Neuron (in vitro differentiated cells): ENCODE measurements at regions not wholly inside any gene's neighbourhood (a gene's known extent, or its start where the extent isn't known, plus 50 kb on each side); places are given as distances from the start of the nearest gene placed in this dataset.

ENCODE experiments used
- H2AFZ ChIP-seq: one replicate; pipeline ENCODE4 v1.6.1; 2013; ENCODE audit warnings: low read depth, mild to moderate bottlenecking, inconsistent platforms, low read length, moderate library complexity
- H3K27me3 ChIP-seq: one replicate; pipeline ENCODE4 v1.6.1; 2013; ENCODE audit warnings: low read length; ENCODE audit not compliant: insufficient read depth
- H3K36me3 ChIP-seq: one replicate; pipeline ENCODE4 v1.6.1; 2013; ENCODE audit warnings: low read length; ENCODE audit not compliant: insufficient read depth
- H3K4me1 ChIP-seq: one replicate; pipeline ENCODE4 v1.6.1; 2013; ENCODE audit warnings: low read length; ENCODE audit not compliant: insufficient read depth
- H3K4me3 ChIP-seq: 2 replicates; pipeline ENCODE4 v1.5.1; 2013; ENCODE audit warnings: mild to moderate bottlenecking, low read length, moderate library complexity
- H3K9me3 ChIP-seq: one replicate; pipeline ENCODE4 v1.6.1; 2013; ENCODE audit warnings: low read length

DNA sequence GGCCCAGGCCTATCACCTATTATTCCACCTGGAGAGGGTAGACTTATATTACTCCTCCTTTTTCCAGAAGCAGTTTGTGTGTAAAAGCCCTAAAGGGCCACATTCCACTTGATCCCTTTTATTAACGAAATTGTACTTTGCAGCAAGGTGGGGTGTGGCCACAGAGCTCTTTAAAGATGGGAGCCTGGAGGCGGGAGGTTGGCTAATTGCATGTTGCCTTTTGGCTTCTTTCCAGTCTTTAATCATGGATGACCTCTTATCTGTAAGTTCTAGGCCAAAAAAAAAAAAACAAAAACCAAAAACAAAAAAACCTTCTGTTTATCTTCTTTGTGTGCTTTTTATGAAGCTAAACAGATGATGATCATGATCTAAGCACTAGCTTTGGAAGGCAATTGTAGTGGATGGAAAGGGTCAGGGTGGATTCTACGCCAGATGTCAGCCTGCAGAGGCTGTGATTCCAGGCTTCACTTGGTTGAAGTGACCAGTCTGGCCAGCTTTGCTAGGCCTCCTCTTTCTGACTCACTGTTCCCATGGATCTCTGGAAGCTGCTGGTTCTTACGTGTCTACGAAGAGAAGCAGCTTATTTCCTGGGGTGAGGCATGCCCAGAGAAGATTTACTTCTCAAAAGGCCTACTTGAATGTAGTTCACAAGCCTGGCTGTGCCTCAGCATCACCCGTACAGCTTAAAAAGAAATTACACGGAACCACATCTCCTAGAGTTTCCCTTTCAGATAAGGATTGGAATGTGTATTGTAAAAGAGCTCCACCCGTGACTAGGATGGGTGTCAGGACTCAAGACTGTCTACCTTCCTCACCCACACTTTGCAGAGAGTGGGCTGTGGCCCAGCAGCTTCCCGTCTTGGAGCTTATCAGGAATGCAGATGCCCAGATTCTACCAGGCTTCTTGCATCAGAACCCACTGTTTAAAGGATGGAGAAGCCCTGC lies 330.9 kb upstream of the C2CD4B start:
- no peak overlapping the region for H3K4me3 ChIP-seq
- H3K27me3 ChIP-seq = no peaks in the 10 kb centered on the region
- peaks cover 23% of the 10 kb centered on the region for H3K4me1 ChIP-seq
- H3K36me3 ChIP-seq = no peaks in the 10 kb centered on the region
- no peak overlapping the region for H2AFZ ChIP-seq
- no peaks in the 10 kb centered on the region for H3K9me3 ChIP-seq

DNA sequence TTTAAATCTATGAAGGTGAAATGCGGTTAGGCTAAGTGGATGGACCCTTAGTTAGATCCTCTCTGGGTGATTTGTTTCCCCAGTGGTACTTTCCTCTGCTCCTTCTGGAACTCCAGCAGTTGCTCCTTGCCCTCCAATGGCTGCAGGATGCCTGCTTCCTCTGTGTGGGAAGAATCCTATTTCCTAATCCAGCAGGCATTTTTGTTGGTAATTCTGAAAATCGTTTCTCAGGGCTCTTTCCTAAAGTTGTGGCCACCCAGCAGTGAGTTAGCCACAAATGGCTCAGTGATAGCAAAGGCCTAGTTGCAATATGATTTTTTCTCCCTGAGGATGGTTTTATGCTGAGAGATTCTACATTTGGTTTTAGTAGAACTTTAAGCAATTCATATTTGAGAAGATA lies 332.3 kb upstream of the C2CD4B start:
- Histone ChIP-seq H3K9me3 (no peaks in the 10 kb centered on the region), H2AFZ (no peak overlapping the region), H3K36me3 (no peaks in the 10 kb centered on the region), H3K4me3 (no peak overlapping the region), H3K4me1 (peaks cover 24% of the 10 kb centered on the region), H3K27me3 (no peaks in the 10 kb centered on the region)

DNA sequence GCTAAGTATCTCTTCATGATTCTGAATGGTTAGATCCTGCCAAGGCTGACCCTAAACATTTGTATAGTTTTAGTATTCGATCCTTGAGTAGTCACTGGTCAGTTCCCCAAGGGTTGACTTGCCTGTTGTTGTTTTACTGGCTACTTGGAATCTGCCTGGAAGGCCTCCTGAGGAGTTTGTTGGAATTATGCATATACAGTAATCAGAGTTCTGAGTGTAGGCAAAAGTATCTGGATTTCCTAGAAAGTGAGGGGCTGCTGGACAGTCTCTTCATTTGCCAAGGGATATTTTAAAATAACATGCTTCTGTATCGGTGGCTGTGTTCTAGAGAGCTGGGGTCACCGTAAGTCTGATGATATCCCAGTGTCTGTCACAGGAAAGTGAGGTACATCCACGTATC lies 333.2 kb upstream of the C2CD4B start:
- peaks cover 26% of the 10 kb centered on the region for H3K4me1 ChIP-seq
- no peaks in the 10 kb centered on the region for H3K27me3 ChIP-seq
- H3K36me3 ChIP-seq = no peaks in the 10 kb centered on the region
- no peak overlapping the region for H3K4me3 ChIP-seq
- H2AFZ ChIP-seq = no peak overlapping the region
- no peaks in the 10 kb centered on the region for H3K9me3 ChIP-seq

DNA sequence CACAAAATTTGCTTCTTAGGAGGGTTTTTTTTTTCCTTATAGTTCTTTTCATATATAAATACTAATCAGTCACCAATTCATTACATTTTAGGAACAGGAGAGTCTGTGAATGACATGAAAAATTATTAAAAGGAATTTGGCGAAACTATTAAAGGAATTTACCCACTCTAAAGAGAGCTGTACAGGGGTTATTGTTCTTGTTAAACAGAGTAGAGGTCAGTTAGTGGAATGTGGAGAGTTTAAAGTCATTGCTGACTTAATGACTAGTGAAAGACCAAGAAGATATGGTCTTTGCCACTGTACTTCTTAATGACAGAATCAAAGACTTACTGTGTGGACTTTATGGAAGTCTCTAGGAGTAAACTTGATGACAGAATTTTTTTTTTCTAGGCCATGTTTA lies 333.6 kb upstream of the C2CD4B start:
- Histone ChIP-seq H3K4me1 (peaks cover 30% of the 10 kb centered on the region), H3K36me3 (no peaks in the 10 kb centered on the region), H3K9me3 (no peaks in the 10 kb centered on the region)

DNA sequence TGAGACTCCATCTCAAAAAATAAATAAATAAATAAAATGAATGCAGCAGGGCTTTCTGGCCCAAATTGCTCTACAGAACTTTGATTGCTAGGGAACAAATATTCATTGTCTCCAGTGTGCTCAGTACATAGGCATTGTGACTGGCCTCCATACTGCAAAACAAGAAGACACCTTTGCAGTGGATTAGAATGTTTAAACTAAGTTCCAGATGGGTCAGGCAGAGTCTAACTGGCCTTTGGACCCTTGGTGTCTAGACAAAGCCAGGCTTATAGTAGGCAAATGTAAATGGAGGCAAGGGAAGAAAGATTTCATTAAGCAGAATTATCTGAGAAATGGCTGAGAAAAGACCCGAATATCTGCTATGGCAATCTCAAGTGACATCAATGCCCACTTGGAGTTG lies 335.2 kb upstream of the C2CD4B start:
- no peak overlapping the region for H2AFZ ChIP-seq
- no peaks in the 10 kb centered on the region for H3K27me3 ChIP-seq
- H3K4me1 ChIP-seq = peaks cover 23% of the 10 kb centered on the region
- no peaks in the 10 kb centered on the region for H3K36me3 ChIP-seq
- no peak overlapping the region for H3K4me3 ChIP-seq
- H3K9me3 ChIP-seq = no peaks in the 10 kb centered on the region

More for the DNA sequence above, 333.6 kb upstream of the C2CD4B start:
- no peak overlapping the region for H3K4me3 ChIP-seq
- no peaks in the 10 kb centered on the region for H3K27me3 ChIP-seq
- H2AFZ ChIP-seq = no peak overlapping the region

DNA sequence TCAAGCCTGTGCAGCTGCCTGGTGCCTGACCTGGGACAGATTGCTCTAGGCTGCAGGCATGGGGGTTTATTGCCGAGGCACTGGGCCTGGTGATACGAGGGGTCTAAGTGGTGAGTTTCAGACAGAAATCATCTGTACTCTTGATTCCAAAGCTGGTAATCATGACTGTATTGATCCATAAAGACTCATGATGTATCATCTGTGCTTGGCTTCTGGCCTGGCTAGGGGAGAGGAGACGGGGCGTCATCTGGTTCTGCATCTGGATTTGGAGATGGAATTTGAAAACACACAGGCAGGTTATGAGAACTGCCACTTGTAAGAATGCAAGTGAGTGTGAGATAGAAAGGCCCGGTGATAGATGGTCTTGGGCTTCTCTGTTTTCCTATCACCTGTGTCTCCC lies 337.4 kb upstream of the C2CD4B start:
- H3K36me3 ChIP-seq = no peaks in the 10 kb centered on the region

DNA sequence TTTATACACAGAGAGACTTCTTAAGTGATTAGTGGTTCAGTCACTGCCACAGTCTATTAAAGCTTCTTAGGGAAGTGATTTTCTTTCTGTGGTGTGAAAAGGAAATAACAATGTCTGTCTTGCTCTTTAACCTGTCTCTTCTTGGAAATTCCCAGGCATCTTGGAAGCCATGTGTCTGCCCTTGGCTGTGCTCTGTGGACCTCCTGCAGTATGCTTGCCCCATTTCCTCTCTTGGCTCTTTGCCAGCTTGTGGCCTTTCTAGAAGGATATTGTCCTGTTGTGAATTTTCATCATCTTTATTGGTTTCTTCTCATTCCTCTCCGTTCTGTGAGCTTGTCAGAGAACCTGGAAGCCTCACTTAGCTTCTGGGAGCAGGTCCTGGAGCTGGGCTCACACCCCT lies 338.4 kb upstream of the C2CD4B start:
- H3K4me1 ChIP-seq = peaks cover 22% of the 10 kb centered on the region
- H3K4me3 ChIP-seq = no peak overlapping the region

More for the DNA sequence above, 337.4 kb upstream of the C2CD4B start:
- H3K9me3 ChIP-seq = no peaks in the 10 kb centered on the region
- no peak overlapping the region for H3K4me3 ChIP-seq
- no peak overlapping the region for H2AFZ ChIP-seq
- no peaks in the 10 kb centered on the region for H3K27me3 ChIP-seq
- H3K4me1 ChIP-seq = peaks cover 22% of the 10 kb centered on the region

DNA sequence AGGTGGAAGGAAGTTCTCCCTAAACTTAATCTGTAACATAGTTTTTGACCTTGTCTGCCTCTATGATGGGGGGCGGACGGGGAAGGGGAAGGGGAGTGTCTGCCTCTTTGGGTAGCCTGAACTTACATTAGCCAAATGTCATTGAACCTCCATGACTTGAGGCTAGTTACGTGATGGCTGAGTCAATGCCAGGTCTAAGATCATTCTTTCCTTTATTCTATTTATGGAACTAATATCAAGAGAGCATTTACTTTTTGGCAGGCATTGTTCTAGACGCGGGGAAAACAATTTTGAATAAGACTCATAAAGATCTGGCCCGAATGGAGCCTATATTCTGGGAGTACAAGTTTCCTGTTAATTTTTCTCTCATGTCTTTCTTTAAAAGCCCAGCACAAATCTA lies 340.7 kb upstream of the C2CD4B start:
- no peaks in the 10 kb centered on the region for H3K9me3 ChIP-seq
- no peaks in the 10 kb centered on the region for H3K27me3 ChIP-seq
- no peak overlapping the region for H2AFZ ChIP-seq
- no peaks in the 10 kb centered on the region for H3K36me3 ChIP-seq
- peaks cover 14% of the 10 kb centered on the region for H3K4me1 ChIP-seq
- no peak overlapping the region for H3K4me3 ChIP-seq

More for the DNA sequence above, 338.4 kb upstream of the C2CD4B start:
- H3K36me3 ChIP-seq = no peaks in the 10 kb centered on the region
- no peaks in the 10 kb centered on the region for H3K27me3 ChIP-seq
- H2AFZ ChIP-seq = no peak overlapping the region
- H3K9me3 ChIP-seq = no peaks in the 10 kb centered on the region

DNA sequence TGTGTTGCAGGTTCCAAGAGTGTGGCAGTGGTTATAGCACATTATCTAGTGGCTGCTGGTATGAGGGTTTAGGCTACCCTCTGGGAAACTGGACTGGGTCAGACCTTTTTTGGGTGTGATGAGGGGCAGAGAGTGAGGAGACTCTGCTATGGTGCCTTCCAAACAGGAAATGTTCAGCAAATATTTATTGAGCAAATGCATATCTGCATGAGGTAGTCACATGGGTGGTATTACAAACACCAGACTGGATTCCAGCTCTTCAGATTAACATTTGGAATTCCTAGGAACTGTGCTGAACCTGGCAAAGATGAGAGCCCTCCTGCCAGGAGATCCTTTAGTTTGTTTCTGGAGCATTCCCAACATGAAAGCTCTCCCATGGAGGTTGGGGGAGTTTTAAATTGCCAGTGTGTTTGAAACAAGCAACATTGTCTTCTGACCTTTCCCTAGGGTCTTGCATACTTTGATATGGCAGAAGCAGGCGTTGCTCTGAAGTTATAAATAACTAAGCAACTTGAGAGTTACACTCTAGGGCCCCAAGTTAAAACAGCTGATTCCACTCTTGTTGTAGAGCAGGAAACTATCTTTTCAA lies 341.2 kb upstream of the C2CD4B start:
- Histone ChIP-seq H3K27me3 (no peaks in the 10 kb centered on the region), H2AFZ (no peak overlapping the region), H3K4me3 (no peak overlapping the region), H3K4me1 (peaks cover 12% of the 10 kb centered on the region), H3K9me3 (no peaks in the 10 kb centered on the region), H3K36me3 (no peaks in the 10 kb centered on the region)

DNA sequence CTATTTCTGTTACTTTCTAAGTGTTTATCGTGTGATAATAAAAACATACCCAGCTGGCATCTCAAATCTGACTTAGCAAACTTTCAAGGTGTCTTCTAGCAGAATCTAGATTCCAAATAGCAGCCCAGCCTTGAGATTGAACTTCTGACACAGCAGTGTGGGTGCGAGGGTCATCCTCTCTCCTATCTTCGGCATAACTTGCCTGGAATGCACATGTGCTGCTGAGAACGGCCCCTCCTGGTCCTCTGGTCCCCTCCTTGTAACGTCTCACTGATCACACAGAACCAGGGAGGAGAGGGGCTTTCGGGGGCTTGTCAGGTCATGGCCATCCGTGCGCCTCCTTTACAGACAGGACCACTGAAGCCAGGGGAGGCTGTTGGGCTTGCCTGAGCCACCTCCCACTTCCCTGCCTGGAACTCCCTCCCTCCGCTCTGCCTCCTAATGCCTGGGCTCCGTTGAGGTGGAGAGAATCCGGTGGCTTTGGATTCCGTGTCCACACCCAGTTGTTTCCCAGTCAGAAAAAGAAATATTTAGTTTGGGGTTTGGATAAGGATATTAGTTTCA lies 344.4 kb upstream of the C2CD4B start:
- peaks cover 4% of the 10 kb centered on the region for H3K4me1 ChIP-seq
- no peaks in the 10 kb centered on the region for H3K27me3 ChIP-seq
- H3K36me3 ChIP-seq = no peaks in the 10 kb centered on the region
- no peaks in the 10 kb centered on the region for H3K9me3 ChIP-seq
- no peak overlapping the region for H2AFZ ChIP-seq
- no peak overlapping the region for H3K4me3 ChIP-seq

DNA sequence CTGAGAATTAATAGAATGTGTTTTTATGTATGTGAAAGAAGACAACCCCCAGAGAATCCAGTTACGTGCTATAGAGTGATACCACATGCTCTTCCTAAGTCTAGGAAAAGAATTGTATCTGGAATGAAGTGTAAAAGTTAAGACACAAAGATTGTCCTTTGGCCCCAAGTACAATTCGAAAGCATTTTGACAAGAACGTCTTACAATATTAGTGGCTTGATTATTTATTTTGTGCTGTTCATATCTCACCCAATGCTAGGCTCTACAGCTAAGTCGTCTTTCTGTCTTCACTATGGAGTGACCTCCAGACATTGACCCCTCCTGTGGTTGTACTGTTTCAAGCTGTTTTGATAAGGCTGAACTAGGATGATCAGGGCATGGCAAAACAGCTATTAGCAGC lies 345.7 kb upstream of the C2CD4B start:
- Histone ChIP-seq H3K36me3 (no peaks in the 10 kb centered on the region), H3K4me3 (no peak overlapping the region), H3K9me3 (no peaks in the 10 kb centered on the region), H2AFZ (no peak overlapping the region), H3K4me1 (peaks cover 4% of the 10 kb centered on the region), H3K27me3 (no peaks in the 10 kb centered on the region)

DNA sequence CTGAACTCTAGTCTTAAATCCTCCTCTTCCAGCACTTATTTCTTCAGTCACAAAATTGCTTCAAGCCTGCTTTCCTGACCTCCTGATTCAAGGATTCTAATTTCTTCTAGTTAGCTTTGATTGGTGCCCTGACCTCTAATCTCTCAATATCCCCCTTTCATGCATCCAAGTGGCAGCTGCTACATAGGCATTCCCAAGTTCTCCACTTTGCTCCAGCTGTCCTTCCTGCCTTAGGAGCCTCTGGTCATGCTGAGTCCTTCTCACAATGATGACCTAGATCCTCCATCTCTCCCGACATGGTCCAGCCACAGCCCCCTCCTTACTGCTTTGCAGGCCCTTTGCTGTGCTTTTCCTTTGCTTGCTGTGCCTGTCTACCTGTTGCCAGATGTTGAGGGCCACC lies 347.8 kb upstream of the C2CD4B start:
- Histone ChIP-seq H3K36me3 (no peaks in the 10 kb centered on the region), H2AFZ (no peak overlapping the region), H3K9me3 (no peaks in the 10 kb centered on the region)

DNA sequence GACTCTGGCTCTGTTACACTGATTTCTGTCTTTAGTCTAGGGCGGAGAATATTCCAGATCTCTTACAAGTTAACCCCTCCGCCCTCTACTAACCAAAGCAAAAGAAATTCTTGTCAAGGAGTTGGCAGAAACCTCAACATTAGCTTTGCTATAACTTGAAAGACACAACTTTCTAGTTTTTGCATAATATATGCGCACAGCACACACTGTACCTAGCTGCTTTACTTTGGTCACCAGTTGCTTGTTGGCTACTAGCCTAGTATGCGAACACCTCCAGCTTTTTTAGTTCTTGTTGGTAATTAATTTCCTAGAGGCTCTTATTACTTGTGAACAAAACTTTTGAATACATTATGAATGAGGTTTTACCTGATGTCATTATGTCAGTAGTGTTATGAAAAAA lies 348.8 kb upstream of the C2CD4B start:
- Histone ChIP-seq H3K9me3 (no peaks in the 10 kb centered on the region), H2AFZ (no peak overlapping the region), H3K4me1 (no peaks in the 10 kb centered on the region), H3K36me3 (no peaks in the 10 kb centered on the region), H3K4me3 (no peak overlapping the region), H3K27me3 (no peaks in the 10 kb centered on the region)

More for the DNA sequence above, 347.8 kb upstream of the C2CD4B start:
- Histone ChIP-seq H3K4me1 (no peaks in the 10 kb centered on the region), H3K4me3 (no peak overlapping the region), H3K27me3 (no peaks in the 10 kb centered on the region)
